ENCODE measurements at regions not wholly inside any gene's neighbourhood (a gene's known extent, or its start where the extent isn't known, plus 50 kb on each side); places are given as distances from the start of the nearest gene placed in this dataset.

DNA sequence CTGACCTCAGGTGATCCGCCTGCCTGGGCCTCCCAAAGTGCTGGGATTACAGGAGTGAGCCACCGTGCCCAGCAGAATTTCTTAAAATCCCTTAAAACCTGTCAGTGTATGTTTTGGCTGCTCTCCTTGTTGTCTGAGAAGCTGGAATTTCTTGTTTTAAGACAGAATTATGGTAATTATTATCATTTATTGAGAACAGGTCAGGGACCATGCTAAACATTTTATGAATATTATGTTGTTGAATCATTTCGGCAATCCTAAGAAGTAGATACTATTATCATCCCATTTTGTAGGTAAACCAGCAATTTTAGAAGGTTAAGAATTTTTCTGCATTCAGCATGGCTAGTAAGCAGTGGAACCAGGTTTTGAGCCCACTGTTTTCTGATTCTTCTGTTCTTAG is 86.1 kb upstream of the AKIRIN2 start:
- Histone ChIP-seq H3K9me3 (no peaks in the 10 kb centered on the region), H3K4me1 (ENCODE audit: insufficient read depth) (peaks cover 2% of the 10 kb centered on the region), H3K27me3 (no peaks in the 10 kb centered on the region), H3K4me3 (no peak overlapping the region), H3K36me3 (no peaks in the 10 kb centered on the region), H3K27ac (no peak overlapping the region)
- TF ChIP-seq POLR2A (IDR thresholded peaks at IDR 0.05), result no peak
- TF ChIP-seq EP300 (IDR thresholded peaks at IDR 0.05), result no peak
- TF ChIP-seq, protein P1, sequence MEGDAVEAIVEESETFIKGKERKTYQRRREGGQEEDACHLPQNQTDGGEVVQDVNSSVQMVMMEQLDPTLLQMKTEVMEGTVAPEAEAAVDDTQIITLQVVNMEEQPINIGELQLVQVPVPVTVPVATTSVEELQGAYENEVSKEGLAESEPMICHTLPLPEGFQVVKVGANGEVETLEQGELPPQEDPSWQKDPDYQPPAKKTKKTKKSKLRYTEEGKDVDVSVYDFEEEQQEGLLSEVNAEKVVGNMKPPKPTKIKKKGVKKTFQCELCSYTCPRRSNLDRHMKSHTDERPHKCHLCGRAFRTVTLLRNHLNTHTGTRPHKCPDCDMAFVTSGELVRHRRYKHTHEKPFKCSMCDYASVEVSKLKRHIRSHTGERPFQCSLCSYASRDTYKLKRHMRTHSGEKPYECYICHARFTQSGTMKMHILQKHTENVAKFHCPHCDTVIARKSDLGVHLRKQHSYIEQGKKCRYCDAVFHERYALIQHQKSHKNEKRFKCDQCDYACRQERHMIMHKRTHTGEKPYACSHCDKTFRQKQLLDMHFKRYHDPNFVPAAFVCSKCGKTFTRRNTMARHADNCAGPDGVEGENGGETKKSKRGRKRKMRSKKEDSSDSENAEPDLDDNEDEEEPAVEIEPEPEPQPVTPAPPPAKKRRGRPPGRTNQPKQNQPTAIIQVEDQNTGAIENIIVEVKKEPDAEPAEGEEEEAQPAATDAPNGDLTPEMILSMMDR (IDR thresholded peaks at IDR 0.05), result no peak
- DNase-seq, result no peak
- intact Hi-C loops (cut with DNase I), result no loop called here
- WGBS, 3 donors, result 39 to 57% (median 51%) methylated on average over 3 of the region's 3 CpGs

DNA sequence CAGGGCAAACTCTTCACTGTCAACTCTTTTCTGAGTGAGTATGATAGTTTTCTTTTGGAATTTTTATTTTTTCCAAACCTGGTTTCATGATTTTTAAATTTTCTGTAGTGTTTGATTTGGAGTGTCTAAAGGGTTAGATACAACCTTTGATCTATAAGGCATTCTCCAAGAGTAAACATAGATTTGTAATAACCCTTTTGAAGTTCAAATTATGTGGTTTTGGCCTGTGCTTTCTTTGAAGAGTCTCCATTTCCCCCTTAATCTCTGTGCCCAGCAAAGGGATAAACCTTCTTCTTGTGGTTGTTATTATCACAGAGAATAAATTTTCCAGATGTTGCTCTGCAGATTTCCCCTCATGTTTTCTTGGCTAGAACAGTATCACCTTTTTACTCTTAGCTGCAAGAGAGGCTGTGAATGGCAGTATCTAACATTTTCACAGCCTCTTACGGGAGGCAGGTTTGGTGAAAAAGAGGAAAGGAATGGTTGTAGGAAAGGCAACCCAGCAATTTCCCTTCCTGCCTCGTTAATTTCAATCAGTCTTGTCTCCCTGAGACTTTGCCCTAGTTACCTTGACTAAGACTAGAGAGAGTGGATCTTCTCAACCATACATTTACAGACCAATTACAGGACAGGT is 83.3 kb upstream of the AKIRIN2 start:
- no peak overlapping the region for H3K27ac ChIP-seq
- TF ChIP-seq EP300 (IDR thresholded peaks at IDR 0.05) (no peak), POLR2A (IDR thresholded peaks at IDR 0.05) (no peak)
- TF ChIP-seq, protein P1 (IDR thresholded peaks at IDR 0.05), result no peak
- H3K4me3 ChIP-seq, result no peak overlapping the region
- no peaks in the 10 kb centered on the region for H3K36me3 ChIP-seq
- no peak for DNase-seq
- H3K27me3 ChIP-seq, result no peaks in the 10 kb centered on the region
- intact Hi-C loops (cut with DNase I), result no loop called here
- no peaks in the 10 kb centered on the region for H3K9me3 ChIP-seq
- H3K4me1 ChIP-seq (ENCODE audit: insufficient read depth), result peaks cover 2% of the 10 kb centered on the region
- 89 to 99% (median 91%) methylated on average over 2 of the region's 2 CpGs for WGBS, 3 donors

DNA sequence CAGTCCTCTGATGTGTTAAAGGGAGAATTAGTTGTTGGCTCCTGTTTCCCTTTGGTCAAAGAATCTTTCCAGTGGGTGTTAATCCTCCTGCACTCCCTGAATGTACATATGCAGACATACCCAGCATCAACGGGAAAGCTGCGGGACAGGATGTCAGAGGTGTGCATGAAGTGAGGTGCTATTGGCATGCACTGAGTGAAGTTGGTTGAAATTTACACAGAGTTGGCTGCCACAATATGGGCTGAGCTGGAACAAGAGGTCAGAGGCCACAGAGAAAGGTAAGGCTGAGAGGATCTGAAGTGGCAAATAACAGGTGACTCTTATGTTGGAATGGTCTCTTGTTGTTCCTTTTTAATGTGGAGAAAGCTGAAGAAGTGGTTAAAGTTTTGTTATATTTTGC is 82.7 kb upstream of the AKIRIN2 start:
- intact Hi-C loops (cut with DNase I), result no loop called here
- no peak overlapping the region for H3K27ac ChIP-seq
- no peak overlapping the region for H3K4me3 ChIP-seq
- H3K9me3 ChIP-seq, result no peaks in the 10 kb centered on the region
- TF ChIP-seq, protein P1 (IDR thresholded peaks at IDR 0.05), result no peak
- TF ChIP-seq POLR2A (IDR thresholded peaks at IDR 0.05) (no peak), EP300 (IDR thresholded peaks at IDR 0.05) (no peak)
- no peaks in the 10 kb centered on the region for H3K36me3 ChIP-seq
- no peak for DNase-seq
- peaks cover 2% of the 10 kb centered on the region for H3K4me1 ChIP-seq (ENCODE audit: insufficient read depth)
- H3K27me3 ChIP-seq, result no peaks in the 10 kb centered on the region
- 81 to 86% (median 82%) methylated on average over 2 of the region's 2 CpGs for WGBS, 3 donors

DNA sequence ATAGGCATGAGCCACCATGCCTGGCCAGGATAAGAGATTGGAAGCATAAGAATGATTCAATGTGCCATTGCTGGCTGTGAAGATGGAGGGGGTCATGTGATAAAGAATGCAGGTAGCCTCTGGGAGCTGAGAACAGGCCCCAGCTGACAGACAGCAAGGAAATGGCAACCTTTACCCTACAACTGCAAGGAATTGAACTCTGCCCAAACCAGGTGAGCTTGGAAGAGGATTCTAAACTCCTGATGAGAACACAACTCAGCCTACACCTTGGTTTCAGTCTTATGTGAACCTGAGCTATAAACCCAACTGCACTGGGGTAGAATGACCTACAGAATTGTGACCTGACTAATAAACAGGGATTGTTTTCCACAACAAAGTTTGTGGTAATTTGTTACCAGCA is 82.0 kb upstream of the AKIRIN2 start:
- intact Hi-C loops (cut with DNase I), result no loop called here
- TF ChIP-seq EP300 (IDR thresholded peaks at IDR 0.05) (no peak), POLR2A (IDR thresholded peaks at IDR 0.05) (no peak)
- TF ChIP-seq, protein P1 (IDR thresholded peaks at IDR 0.05), result no peak

More for the DNA sequence above, 82.0 kb upstream of the AKIRIN2 start:
- no peaks in the 10 kb centered on the region for H3K9me3 ChIP-seq
- H3K4me1 ChIP-seq (ENCODE audit: insufficient read depth), result no peaks in the 10 kb centered on the region
- H3K27ac ChIP-seq, result no peak overlapping the region
- H3K27me3 ChIP-seq, result no peaks in the 10 kb centered on the region
- H3K36me3 ChIP-seq, result no peaks in the 10 kb centered on the region
- H3K4me3 ChIP-seq, result no peak overlapping the region
- no peak for DNase-seq

Measured in ovary (tissue), 7 donors.